Activated T-cell treated with anti-CD3 and anti-CD28 coated beads, Interleukin-2, amount 50 U/mL, for 24 hours (primary cell): ENCODE measurements at regions not wholly inside any gene's neighbourhood (a gene's known extent, or its start where the extent isn't known, plus 50 kb on each side); places are given as distances from the start of the nearest gene placed in this dataset.
"Not testable (repeated sequence)": the region's sequence is repeated elsewhere in the genome, so short reads cannot be mapped to it uniquely, and the experiment has no call there.

ENCODE experiments used
- DNase-seq: peaks from one replicate; pipeline ENCODE4 v3.0.0-alpha.2; 2020
- H3K27ac Mint-ChIP-seq: 2 replicates; pipeline ENCODE4 v1.8.0; 2020; ENCODE audit warnings: mild to moderate bottlenecking, mixed read lengths
- H3K27me3 Mint-ChIP-seq: 2 replicates; pipeline ENCODE4 v1.8.0; 2020; ENCODE audit warnings: mixed read lengths
- H3K36me3 Mint-ChIP-seq: 2 replicates; pipeline ENCODE4 v1.8.0; 2020; ENCODE audit warnings: low read depth, mixed read lengths
- H3K4me1 Mint-ChIP-seq: 2 replicates; pipeline ENCODE4 v1.8.0; 2020; ENCODE audit warnings: low read depth, mixed read lengths
- H3K4me3 Mint-ChIP-seq: 2 replicates; pipeline ENCODE4 v1.8.0; 2020; ENCODE audit warnings: mild to moderate bottlenecking, moderate library complexity, mixed read lengths
- H3K9me3 Mint-ChIP-seq: 2 replicates; pipeline ENCODE4 v1.8.0; 2020; ENCODE audit warnings: mixed read lengths

DNA sequence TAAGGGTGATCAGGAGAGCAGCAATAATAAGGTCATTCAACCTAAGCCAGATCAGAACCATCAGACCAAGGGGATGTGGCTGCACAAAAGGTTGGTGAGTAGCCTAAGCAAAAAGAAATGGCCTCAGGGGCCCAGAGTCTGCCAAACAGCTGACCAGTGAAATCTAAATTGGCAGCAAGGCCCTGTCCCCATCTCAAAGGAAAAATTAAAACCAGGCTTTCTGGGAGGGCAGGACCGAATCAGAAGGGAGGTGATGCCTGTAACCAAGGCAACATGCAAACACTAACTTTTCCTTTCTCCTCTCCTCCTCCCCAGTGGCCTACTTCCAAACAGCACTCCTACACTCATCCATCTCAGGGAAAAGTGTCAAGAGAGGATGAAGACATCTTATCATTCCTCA, 256.4 kb downstream of the NUAK1 start:
- H3K4me1 Mint-ChIP-seq, result no peaks in the 10 kb centered on the region
- no peak overlapping the region for H3K4me3 Mint-ChIP-seq
- no peaks in the 10 kb centered on the region for H3K27me3 Mint-ChIP-seq
- H3K27ac Mint-ChIP-seq, result no peak overlapping the region
- no peaks in the 10 kb centered on the region for H3K9me3 Mint-ChIP-seq
- no peak for DNase-seq
- H3K36me3 Mint-ChIP-seq, result no peaks in the 10 kb centered on the region

GRCh38 chr12:105887131-105887530, 251.6 kb downstream of the NUAK1 start:
- no peak overlapping the region for H3K4me3 Mint-ChIP-seq
- H3K27me3 Mint-ChIP-seq, result no peaks in the 10 kb centered on the region
- H3K9me3 Mint-ChIP-seq, result no peaks in the 10 kb centered on the region
- H3K36me3 Mint-ChIP-seq, result no peaks in the 10 kb centered on the region
- no peaks in the 10 kb centered on the region for H3K4me1 Mint-ChIP-seq
- no peak for DNase-seq
- no peak overlapping the region for H3K27ac Mint-ChIP-seq

DNA sequence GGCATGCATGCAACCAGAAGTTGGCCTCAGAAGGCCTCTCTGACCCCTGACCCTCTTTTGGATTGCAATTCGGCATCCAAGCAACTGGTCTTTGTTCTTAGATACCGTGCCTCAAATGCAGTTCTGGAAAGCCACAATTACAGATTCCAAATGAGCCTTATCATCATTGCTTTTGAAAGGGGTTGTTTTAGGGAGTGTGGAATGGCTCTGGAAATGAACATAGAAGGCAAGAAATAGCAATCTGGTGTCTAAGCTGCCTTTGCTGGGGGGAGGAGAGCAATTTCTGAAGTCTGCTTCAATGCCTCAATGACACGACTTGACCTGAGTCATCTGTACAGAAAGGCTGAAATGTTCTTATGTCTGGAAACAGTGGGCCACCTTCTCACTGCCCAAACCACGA, 250.1 kb downstream of the NUAK1 start:
- Mint-ChIP-seq H3K4me3 (no peak overlapping the region), H3K4me1 (no peaks in the 10 kb centered on the region), H3K36me3 (no peaks in the 10 kb centered on the region), H3K9me3 (no peaks in the 10 kb centered on the region), H3K27me3 (no peaks in the 10 kb centered on the region), H3K27ac (no peak overlapping the region)
- no peak for DNase-seq

DNA sequence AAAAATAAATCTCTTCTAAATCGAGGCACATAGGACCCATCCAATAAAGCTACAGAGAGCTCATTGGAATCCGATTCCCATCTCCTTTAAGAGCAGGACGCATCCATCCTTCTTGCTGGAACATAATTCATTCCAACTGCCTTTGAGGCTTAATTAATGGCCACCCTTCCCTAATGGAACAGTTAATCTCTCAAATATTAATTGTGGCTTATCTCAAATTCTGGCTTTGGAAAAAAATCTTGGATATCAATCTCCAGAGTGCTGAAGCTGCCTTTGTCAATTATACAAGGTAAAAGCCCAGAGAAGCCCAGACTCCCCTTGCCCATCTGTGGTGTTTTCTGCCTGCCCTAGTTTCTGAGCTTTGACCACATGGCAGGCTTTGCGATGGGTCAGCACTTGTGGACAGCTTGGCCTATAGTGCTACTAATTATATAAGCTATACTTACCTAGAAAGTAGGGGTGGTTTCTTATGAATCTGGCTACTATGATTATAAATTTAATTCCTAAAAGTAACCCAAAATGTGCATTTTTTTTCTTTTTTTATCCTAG, 246.3 kb downstream of the NUAK1 start:
- Mint-ChIP-seq H3K4me3 (no peak overlapping the region), H3K27me3 (no peaks in the 10 kb centered on the region), H3K36me3 (no peaks in the 10 kb centered on the region), H3K4me1 (no peaks in the 10 kb centered on the region), H3K9me3 (no peaks in the 10 kb centered on the region), H3K27ac (no peak overlapping the region)
- no peak for DNase-seq

GRCh38 chr12:105895197-105895832, 243.4 kb downstream of the NUAK1 start:
- H3K36me3 Mint-ChIP-seq, DNase-seq, H3K27ac Mint-ChIP-seq, H3K4me1 Mint-ChIP-seq, H3K27me3 Mint-ChIP-seq, H3K4me3 Mint-ChIP-seq, H3K9me3 Mint-ChIP-seq: not testable (repeated sequence)

DNA sequence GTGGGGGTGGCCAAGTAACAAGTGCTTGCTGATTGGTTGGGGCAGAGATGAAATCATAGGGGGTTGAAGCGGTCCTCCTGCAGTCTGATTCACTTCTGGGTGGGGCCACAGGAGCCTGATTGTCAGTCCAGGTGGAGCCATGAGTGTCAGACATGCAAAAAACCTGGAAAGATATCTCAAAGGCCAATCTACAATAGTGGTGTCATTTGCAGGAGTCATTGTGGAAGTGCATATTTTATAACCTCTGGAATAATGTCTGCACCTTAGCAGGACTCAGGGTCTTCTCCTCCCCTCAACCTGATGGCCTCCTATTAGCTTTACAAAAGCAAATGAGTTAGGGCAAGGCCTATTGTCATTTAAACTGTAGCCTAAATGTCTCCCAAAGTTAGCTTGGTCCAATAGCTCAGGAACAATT, 241.4 kb downstream of the NUAK1 start:
- Mint-ChIP-seq H3K4me1 (no peaks in the 10 kb centered on the region), H3K4me3 (no peak overlapping the region), H3K36me3 (no peaks in the 10 kb centered on the region), H3K9me3 (no peaks in the 10 kb centered on the region), H3K27me3 (no peaks in the 10 kb centered on the region), H3K27ac (no peak overlapping the region)
- DNase-seq, result no peak

DNA sequence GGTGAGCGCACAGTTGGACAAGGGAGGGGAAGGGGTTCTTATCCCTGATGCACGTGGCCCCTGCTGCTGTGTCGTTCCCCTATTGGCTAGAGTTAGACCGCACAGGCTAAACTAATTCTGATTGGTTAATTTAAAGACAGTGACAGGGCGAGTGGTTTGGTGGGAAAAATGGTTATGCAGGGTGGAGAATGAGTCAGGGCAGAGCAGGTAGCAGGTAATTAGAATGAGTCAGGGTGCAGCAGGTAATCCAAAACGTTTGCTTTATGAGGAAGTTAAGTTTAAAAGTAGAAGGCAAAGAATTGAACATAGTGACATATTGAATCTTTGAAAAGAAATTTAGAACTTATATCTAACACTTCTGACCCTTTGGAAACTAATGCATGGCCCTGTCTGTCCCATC, 240.5 kb downstream of the NUAK1 start:
- not testable (repeated sequence) for H3K4me3 Mint-ChIP-seq, H3K27me3 Mint-ChIP-seq, H3K9me3 Mint-ChIP-seq, H3K27ac Mint-ChIP-seq, H3K36me3 Mint-ChIP-seq, H3K4me1 Mint-ChIP-seq, DNase-seq

DNA sequence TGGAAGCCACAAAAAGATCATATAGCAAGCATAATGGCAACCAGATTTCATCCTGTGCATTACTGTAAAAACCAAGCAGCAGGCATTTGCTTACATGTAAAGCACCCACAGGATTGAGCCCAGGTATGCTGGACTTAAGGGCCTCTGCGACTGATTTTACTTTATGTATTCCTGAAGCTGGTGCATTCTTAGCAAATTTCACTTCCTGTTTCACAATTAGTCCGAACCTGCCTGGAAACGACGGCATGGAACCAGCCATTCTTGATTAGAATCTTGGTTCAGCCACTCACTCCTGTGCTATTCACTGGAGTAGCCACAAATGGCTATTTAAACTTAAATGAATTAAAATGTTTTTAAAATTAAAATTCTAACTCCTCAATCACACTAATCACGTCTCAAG, 239.2 kb downstream of the NUAK1 start:
- H3K36me3 Mint-ChIP-seq, result no peaks in the 10 kb centered on the region
- H3K9me3 Mint-ChIP-seq, result no peaks in the 10 kb centered on the region
- DNase-seq, result no peak
- H3K4me3 Mint-ChIP-seq, result no peak overlapping the region
- H3K4me1 Mint-ChIP-seq, result no peaks in the 10 kb centered on the region
- no peak overlapping the region for H3K27ac Mint-ChIP-seq
- no peaks in the 10 kb centered on the region for H3K27me3 Mint-ChIP-seq

DNA sequence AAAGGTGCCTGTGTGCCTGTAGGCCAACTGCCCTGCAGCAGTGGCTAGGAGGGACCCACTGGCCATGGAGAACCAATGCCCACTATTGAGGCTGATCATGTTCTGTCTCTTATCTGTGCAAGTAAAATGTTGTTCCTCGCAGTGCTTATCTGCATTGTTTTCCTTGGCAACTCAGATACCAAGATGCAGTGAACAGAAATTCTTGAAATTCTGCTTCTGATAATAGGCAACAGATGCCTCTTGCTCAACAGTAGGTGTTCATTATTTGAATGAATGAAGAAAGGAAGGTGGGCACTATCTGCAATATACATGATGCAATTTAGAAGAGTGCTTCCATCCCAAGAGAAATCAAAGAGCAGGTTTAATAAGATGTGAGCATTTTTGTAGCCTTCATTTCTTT, 232.2 kb downstream of the NUAK1 start:
- no peaks in the 10 kb centered on the region for H3K4me1 Mint-ChIP-seq
- DNase-seq, result no peak
- H3K27me3 Mint-ChIP-seq, result no peaks in the 10 kb centered on the region
- no peak overlapping the region for H3K27ac Mint-ChIP-seq
- no peaks in the 10 kb centered on the region for H3K36me3 Mint-ChIP-seq
- no peaks in the 10 kb centered on the region for H3K9me3 Mint-ChIP-seq
- no peak overlapping the region for H3K4me3 Mint-ChIP-seq

DNA sequence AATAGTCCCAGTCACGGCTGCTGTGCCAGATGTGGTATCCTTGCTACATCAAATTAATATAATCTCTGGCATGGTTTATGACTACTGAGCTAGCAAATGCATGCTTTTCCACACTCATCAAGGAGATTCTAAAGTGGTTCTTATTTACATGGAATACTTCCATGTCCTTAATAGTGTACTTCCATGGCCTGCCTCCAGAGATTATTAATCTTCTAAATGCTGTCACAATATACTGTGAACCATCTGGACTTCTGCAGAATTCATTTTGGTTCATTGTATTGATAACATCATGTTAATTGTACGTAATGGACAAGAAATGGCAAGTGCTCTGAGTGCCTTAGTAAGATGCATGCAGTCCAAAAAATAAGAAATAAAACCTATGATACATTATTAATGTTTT, 230.8 kb downstream of the NUAK1 start:
- no peaks in the 10 kb centered on the region for H3K36me3 Mint-ChIP-seq
- H3K4me1 Mint-ChIP-seq, result no peaks in the 10 kb centered on the region
- DNase-seq, result no peak
- H3K27ac Mint-ChIP-seq, result no peak overlapping the region
- H3K9me3 Mint-ChIP-seq, result no peaks in the 10 kb centered on the region
- no peaks in the 10 kb centered on the region for H3K27me3 Mint-ChIP-seq
- no peak overlapping the region for H3K4me3 Mint-ChIP-seq

DNA sequence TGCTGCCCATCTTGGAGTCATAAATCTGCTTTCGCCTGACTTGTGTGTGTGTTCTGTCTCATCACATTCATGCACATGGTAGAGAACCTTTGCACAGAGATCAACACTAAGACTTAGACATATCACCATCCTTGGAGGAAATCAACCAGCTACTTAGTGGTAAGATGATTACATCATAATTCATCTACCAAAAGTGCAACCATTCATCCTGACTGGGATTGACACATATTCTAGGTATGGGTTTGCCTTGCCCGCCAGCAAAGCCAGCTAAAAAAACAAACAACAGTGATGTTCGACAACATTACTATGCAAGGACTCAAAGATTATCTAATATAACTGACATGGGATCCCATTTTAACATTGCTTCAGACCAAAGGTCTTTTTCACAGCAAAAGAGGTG, 228.7 kb downstream of the NUAK1 start:
- Mint-ChIP-seq H3K9me3 (no peaks in the 10 kb centered on the region), H3K27me3 (no peaks in the 10 kb centered on the region)

DNA sequence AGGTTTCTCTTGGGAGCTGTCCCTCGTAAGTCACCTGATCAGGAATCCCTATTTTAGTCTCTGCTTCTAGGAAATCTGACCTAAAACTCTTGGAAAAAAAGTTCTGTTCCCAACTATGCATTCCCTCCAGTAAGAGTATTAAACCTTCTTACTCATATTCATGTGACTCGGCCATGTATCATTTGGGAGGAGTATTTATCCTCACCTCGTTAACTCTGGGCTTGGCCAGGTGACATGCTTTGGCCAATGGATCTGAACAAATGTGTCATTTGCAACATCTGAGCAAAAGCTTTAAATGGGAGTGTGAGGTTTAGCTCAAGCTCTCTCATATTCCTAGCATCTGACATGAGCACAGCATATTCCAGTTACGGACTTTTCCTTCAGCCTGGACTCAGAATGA, 226.8 kb downstream of the NUAK1 start:
- no peaks in the 10 kb centered on the region for H3K36me3 Mint-ChIP-seq
- no peak overlapping the region for H3K4me3 Mint-ChIP-seq
- no peaks in the 10 kb centered on the region for H3K4me1 Mint-ChIP-seq
- H3K9me3 Mint-ChIP-seq, result no peaks in the 10 kb centered on the region
- no peaks in the 10 kb centered on the region for H3K27me3 Mint-ChIP-seq
- DNase-seq, result no peak
- H3K27ac Mint-ChIP-seq, result no peak overlapping the region

More for the DNA sequence above, 228.7 kb downstream of the NUAK1 start:
- no peaks in the 10 kb centered on the region for H3K4me1 Mint-ChIP-seq
- H3K27ac Mint-ChIP-seq, result no peak overlapping the region
- DNase-seq, result no peak
- H3K36me3 Mint-ChIP-seq, result no peaks in the 10 kb centered on the region
- no peak overlapping the region for H3K4me3 Mint-ChIP-seq

DNA sequence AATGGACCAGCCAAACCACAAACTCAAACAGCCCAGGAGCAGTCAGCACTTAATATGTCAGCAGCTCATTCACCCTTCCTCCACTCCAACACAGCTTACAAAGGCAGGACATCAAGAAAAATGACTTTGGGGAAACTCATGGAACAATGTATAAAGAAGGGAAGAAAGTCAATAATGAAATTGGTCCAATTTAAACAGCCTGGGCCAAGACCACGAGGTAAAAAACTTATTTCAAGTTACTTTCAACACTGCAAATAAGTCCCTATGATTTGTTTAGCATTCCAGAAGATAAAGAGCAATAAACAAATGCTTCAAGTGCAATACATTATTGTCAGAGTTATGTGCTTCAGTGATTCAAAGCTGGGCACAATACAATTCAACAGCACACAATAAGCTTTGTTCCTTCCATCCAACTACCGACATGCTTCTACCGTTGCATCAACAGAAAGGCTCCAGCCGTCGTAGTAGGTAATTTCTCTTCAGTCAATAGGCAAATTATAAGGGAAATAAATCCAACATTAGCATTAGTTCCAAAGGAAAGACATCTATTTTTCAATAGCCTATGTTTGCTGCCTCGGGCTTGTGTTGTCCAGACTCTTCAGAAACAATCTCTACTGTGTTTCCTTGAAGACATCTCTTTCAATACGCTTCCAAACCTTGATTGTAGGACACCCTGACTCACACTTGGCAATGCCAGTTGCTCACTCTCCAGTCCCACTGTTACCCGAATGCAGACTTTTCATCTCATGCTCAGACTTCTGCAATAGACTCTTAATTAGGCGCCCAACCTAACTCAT, 225.7 kb downstream of the NUAK1 start:
- DNase-seq, result no peak
- H3K36me3 Mint-ChIP-seq, result no peaks in the 10 kb centered on the region
- H3K4me1 Mint-ChIP-seq, result no peaks in the 10 kb centered on the region
- no peak overlapping the region for H3K4me3 Mint-ChIP-seq
- H3K9me3 Mint-ChIP-seq, result no peaks in the 10 kb centered on the region
- no peak overlapping the region for H3K27ac Mint-ChIP-seq
- no peaks in the 10 kb centered on the region for H3K27me3 Mint-ChIP-seq

DNA sequence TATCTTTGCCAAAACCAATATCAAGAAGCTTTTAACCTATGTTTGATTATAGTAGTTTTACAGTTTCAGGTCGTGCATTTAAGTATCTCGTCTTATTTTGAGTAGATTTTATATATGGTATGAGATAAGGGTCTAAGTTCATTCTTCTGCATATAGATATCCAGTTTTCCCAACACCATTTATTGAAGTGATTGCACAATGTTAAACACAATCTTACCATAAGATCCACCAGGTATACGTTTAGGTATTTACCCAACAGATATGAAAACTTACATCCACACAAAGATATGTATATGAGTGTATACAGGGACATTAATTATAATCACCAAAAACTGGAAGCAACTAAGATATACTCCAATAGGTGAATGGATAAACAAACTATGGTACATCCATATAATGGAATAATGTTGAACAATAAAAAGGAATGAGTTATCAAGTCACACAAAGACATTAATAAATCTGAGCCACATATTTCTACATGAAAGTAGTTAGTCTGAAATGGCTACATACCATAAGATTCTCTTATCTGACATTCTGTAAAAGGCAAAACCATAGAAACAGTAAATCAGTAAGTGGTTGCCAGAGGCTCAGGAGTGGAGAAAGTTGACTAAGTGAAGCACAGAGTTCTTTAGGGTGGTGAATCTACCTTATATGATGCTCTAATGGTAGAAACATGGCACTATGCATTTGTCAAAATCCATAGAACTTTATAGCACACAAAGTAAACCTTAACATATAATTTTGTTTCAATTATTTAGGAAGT, 222.6 kb downstream of the NUAK1 start:
- no peak for DNase-seq
- H3K4me1 Mint-ChIP-seq, result no peaks in the 10 kb centered on the region
- no peaks in the 10 kb centered on the region for H3K9me3 Mint-ChIP-seq
- no peaks in the 10 kb centered on the region for H3K27me3 Mint-ChIP-seq
- no peaks in the 10 kb centered on the region for H3K36me3 Mint-ChIP-seq
- no peak overlapping the region for H3K27ac Mint-ChIP-seq
- H3K4me3 Mint-ChIP-seq, result no peak overlapping the region

DNA sequence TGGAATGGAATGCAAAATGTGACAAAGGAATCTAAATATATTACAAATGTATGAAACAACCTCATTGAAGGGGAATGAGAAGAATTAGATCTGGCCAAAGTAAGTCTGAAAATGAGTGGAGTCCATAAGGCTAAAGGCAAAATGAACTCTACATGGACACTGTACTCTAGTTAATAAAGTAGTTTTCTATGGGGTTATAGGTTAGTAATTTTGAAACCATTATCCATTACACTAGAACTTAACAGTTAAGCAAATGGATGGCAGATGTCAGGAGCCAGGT, 222.1 kb downstream of the NUAK1 start:
- Mint-ChIP-seq H3K27ac (no peak overlapping the region), H3K4me3 (no peak overlapping the region), H3K36me3 (no peaks in the 10 kb centered on the region), H3K9me3 (no peaks in the 10 kb centered on the region), H3K4me1 (no peaks in the 10 kb centered on the region), H3K27me3 (no peaks in the 10 kb centered on the region)
- no peak for DNase-seq
